GM19023 (cell line): ENCODE measurements at regions not wholly inside any gene's neighbourhood (a gene's known extent, or its start where the extent isn't known, plus 50 kb on each side); places are given as distances from the start of the nearest gene placed in this dataset.
"Not testable (repeated sequence)": the region's sequence is repeated elsewhere in the genome, so short reads cannot be mapped to it uniquely, and the experiment has no call there.

Experiments
- ATAC-seq: cut with Tn5 transposase; IDR thresholded peaks from one replicate; pipeline ENCODE4 v1.9.1; 2021; ENCODE audit warnings: mild to moderate bottlenecking, moderate library complexity; ENCODE audit not compliant: unreplicated experiment

- no peak for ATAC-seq
Observed at GRCh38 chr1:182331387-182331786, 60.2 kb downstream of the GLUL start.

DNA sequence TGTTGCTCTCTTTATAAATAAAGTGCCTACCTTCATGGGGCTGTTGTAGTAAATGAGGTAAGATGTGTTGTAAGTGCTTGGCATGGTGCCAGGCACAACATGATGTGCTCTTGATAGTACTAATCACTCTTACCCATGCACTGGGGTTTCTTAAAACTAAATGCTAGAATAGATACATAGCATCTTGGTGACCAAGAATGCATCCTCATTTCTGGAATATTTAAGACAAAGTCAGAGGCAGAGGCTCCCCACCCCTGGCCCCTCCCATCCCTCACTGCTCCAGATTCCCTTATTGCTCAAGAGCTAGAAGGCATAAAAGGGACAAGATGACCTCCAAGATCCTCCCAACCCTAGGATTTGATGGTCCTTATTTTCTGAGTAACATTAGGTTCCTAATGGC, 61.3 kb downstream of the GLUL start:
- no peak for ATAC-seq

DNA sequence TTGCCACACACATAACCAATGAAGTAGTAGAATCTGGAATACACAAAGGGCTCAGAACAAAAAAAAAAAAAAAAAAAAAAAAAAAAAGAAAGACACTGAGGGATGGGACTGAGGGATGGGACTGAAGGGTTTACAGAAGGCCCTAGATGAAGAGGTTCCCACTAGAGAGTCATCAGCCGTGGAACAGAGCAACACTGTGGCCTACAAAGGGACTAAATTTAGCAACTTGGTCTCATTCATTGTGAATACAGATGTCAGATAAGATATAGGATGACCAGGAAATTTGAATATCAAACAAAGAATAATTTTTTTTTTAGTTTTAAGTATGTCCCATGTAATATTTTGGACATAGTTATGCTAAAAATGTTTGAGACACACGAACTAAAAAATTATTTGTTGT, 62.1 kb downstream of the GLUL start:
- ATAC-seq: no peak

DNA sequence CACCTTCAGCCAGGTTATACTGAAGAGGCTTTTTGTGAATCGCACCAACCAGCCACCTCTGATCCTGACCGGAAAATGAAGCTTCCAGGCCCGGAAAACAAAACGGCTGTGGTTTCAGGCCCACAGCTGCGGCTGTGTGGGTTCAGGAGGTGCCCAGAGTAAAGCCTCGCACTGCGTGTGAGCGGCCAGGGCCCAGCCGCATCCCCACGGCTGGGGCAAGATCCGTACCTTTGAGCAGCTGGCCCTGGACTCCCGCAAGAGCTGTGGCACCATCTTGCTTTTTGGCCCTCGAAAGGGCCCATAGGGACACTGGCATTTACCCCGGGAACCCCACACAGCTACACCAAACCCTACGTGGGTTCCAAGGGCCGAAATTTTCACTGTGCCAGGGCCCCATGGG, 63.0 kb downstream of the GLUL start:
- no peak for ATAC-seq

- no peak for ATAC-seq
Observed at GRCh38 chr1:182325339-182325738, 66.3 kb downstream of the GLUL start.

DNA sequence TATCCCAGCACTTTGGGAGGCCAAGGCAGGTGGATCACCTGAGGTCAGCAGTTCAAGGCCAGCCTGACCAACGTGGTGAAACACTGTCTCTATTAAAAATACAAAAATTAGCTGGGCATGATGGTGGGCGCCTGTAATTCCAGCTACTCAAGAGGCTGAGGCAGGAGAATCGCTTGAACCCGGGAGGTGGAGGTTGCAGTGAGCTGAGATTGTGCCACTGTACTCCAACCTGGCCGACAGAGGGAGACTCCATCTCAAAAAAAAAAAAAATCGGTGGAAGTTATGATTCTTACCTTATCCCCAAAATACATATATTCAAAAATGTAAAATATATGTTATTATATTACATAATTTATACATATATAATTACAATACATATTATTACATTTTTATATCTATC, 70.1 kb downstream of the GLUL start:
- ATAC-seq: not testable (repeated sequence)

GRCh38 chr1:182317611-182318161, 73.9 kb downstream of the GLUL start:
- no peak for ATAC-seq

GRCh38 chr1:182316454-182316853, 75.1 kb downstream of the GLUL start:
- not testable (repeated sequence) for ATAC-seq

GRCh38 chr1:182315167-182315556, 76.4 kb downstream of the GLUL start:
- ATAC-seq: no peak

- no peak for ATAC-seq
Observed at GRCh38 chr1:182309631-182310351, 81.8 kb downstream of the GLUL start.

GRCh38 chr1:182308826-182309225, 82.8 kb downstream of the GLUL start:
- ATAC-seq: no peak

DNA sequence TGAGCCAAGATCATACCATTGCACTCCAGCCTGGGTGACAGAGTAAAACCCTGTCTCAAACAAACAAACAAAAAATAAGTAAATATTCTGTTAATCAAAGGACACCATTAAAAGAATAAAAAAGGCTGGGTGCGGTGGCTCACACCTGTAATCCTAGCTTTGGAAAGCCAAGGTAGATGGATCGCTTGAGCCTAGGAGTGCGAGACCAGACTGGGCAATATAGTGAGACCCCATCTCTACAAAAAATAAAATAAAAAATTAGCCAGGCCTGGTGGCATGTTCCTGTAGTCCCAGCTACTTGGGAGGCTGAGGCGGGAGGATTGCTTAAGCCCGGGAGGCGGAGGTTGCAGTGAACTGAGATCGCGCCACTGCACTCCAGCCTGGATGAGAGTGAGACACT, 84.1 kb downstream of the GLUL start:
- ATAC-seq: not testable (repeated sequence)

GRCh38 chr1:182305861-182306260, 85.7 kb downstream of the GLUL start:
- ATAC-seq: no peak

DNA sequence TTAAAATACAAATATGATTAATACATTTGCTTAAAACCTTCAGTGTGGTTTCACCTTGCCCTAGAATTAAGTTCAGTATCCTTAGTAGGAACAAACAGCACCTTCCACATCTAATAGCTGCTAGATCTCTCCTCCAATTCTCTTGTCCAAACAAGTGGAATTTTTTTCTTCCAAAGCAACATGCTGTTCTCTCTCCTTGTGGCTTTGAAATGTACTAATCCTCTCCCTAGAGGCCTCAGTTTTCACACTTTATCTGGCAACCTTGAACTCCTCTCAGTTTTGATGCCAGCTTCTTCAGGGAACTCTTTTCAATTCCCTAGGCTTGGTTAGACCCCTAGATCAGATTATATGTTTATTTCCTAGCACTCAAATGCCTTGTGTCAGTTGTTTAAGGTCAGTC, 87.0 kb downstream of the GLUL start:
- ATAC-seq: no peak

DNA sequence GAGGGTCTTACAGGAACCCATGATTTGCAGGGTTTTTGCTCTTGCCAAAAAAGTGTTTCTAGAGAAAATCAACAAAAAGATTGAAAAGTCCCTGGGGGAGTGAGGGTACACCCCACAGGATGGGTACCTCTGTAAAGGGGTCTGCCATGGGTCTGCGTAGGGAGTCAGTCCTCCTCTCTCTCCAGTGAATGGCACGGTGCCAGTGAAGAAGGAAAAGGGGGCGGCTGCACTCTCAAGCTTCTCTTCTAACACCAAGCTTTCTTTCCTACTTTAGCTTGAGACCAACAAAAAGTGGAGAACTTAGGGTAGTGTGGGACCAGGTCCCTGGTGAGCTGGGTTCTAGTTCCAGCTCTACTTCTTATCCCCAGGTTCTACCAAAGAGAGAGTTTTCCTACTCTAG, 87.4 kb downstream of the GLUL start:
- ATAC-seq: no peak

- no peak for ATAC-seq
Observed at GRCh38 chr1:182303778-182304177, 87.8 kb downstream of the GLUL start.

DNA sequence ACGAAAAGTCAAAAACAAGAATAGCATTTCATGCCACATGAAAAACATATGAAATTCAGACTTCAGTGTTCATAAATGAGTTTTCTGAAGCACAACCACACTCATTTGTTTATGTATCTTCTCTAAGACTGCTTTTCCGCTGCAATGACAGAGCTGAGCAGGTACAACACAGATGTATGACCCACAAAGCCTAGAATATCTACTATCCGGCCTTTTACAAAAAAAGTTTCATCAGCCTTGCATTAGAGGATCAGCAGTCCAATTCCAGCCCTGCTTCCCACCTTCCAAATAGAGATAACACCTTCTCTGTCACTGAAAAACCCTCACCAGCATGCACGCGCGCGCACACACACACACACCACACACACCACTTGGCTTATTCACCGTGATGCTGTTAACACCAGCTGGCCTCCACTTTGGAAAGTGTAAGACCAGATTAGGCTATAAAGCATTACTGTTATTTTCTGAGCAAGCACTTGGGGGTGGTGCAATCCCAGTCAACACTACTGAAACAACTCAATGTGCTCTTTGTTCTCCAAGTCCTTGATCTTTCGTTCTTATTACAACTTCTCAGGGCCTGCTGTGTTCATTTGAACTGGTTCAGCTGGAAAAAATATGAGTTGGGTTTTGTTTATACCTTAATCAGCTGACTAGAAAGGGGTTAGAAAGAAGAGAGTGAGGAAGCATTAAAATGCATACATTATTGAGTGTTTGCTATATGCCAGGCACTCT, 90.0 kb downstream of the GLUL start:
- no peak for ATAC-seq

DNA sequence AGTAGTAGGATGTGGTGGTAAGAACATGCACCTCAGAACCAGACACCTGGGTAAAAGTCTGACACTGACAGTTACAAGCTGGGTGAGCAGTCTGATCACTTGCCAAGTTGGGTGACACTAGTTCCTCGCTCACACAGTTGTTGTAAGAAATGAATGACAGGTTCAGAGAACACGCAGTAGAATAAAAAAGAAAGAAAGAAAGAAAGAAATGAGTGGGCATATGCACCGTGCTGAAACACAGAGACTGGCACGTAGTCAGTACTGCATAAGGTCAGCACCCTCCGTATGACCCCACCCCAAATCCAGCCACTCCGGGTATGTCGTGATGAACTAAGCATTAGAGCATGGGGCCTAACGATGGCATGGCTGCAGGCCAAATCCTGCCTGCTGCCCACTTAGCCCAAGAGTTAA, 90.6 kb downstream of the GLUL start:
- ATAC-seq: no peak

- no peak for ATAC-seq
Observed at GRCh38 chr1:182299728-182300616, 91.6 kb downstream of the GLUL start.

GRCh38 chr1:182299054-182299727, 92.4 kb downstream of the GLUL start:
- not testable (repeated sequence) for ATAC-seq

GRCh38 chr1:182297335-182297734, 94.3 kb downstream of the GLUL start:
- ATAC-seq: no peak
